Tibial artery (tissue), 4 donors: ENCODE measurements at regions not wholly inside any gene's neighbourhood (a gene's known extent, or its start where the extent isn't known, plus 50 kb on each side); places are given as distances from the start of the nearest gene placed in this dataset.
"Not testable (repeated sequence)": the region's sequence is repeated elsewhere in the genome, so short reads cannot be mapped to it uniquely, and the experiment has no call there.

Experiments used
- DNase-seq, 2 donors: peaks; one replicate each; pipeline ENCODE4 v3.0.0-alpha.2; 2019
- H3K27ac ChIP-seq, 2 donors: fragments of 200-600 bp; sonication (generic) in 1 of 2; 1 replicate in 1 of 2; 2 replicates in 1 of 2; pipeline ENCODE4 v1.5.1; 2018 to 2019; ENCODE audit warnings: mild to moderate bottlenecking in 1 of 2
- H3K27me3 ChIP-seq, 2 donors: fragments of 200-600 bp; sonication (generic) in 1 of 2; one replicate each; pipeline versions ENCODE4 v1.5.1 to v1.6.0; 2016 to 2019
- H3K36me3 ChIP-seq, 3 donors: fragments of 200-600 bp; sonication (generic) in 2 of 3; one replicate each; pipeline ENCODE4 v1.5.1; 2016 to 2019; ENCODE audit warnings: mild to moderate bottlenecking in 2 of 3
- H3K4me1 ChIP-seq, 4 donors: fragments of 200-600 bp; sonication (generic) in 2 of 4; 1 replicate in 3 of 4; 2 replicates in 1 of 4; pipeline ENCODE4 v1.5.1; 2016 to 2019
- H3K4me3 ChIP-seq, 2 donors: fragments of 200-600 bp; sonication (generic) in 1 of 2; 1 replicate in 1 of 2; 2 replicates in 1 of 2; pipeline ENCODE4 v1.5.1; 2018 to 2019; ENCODE audit warnings: mild to moderate bottlenecking in 2 of 2
- H3K9me3 ChIP-seq, 3 donors: fragments of 200-600 bp; sonication (generic) in 1 of 3; one replicate each; pipeline ENCODE4 v1.5.1; 2016 to 2019
- CTCF ChIP-seq, 2 experiments: fragments of 200-600 bp in 1 of 2; fragments of 450-650 bp in 1 of 2; IDR thresholded peaks; one replicate each; pipeline ENCODE4 v1.5.1; 2017 to 2019; ENCODE audit warnings: antibody characterized with exemption in 2 of 2, mild to moderate bottlenecking in 1 of 2, moderate library complexity in 1 of 2
- intact Hi-C: fragments of 100-400 bp; cut with DNase I; formaldehyde crosslinking; loops from one replicate; pipeline ENCODE4 v1.15.0; 2023; ENCODE audit warnings: low total_unique reads

- no peak for TF ChIP-seq CTCF (IDR thresholded peaks at IDR 0.05)
- intact Hi-C loops: no loop called here
- Histone ChIP-seq H3K4me1 (no peaks in the 10 kb centered on the region), H3K27ac (no peak overlapping the region), H3K27me3 (no peaks in the 10 kb centered on the region), H3K4me3 (no peak overlapping the region), H3K9me3 (no peaks in the 10 kb centered on the region), H3K36me3 (no peaks in the 10 kb centered on the region)
- no peak for DNase-seq
These were observed 314.6 kb upstream of the SGCG start for GRCh38 chr13:22866221-22866620.

GRCh38 chr13:22871231-22871630, 309.5 kb upstream of the SGCG start:
- Histone ChIP-seq H3K27me3 (no peaks in the 10 kb centered on the region), H3K9me3 (peaks cover 0 to 4% (median 3%) of the 10 kb centered on the region in 3 donors), H3K4me1 (no peaks in the 10 kb centered on the region), H3K27ac (no peak overlapping the region), H3K4me3 (no peak overlapping the region), H3K36me3 (no peaks in the 10 kb centered on the region)
- intact Hi-C loops: no loop called here
- TF ChIP-seq CTCF (IDR thresholded peaks at IDR 0.05): no peak
- DNase-seq: no peak

GRCh38 chr13:22874839-22875238, 305.9 kb upstream of the SGCG start:
- no peaks in the 10 kb centered on the region for H3K36me3 ChIP-seq
- no peak overlapping the region for H3K4me3 ChIP-seq
- H3K4me1 ChIP-seq: no peaks in the 10 kb centered on the region
- no peak overlapping the region for H3K27ac ChIP-seq
- intact Hi-C loops: no loop called here
- H3K27me3 ChIP-seq: no peaks in the 10 kb centered on the region
- DNase-seq: no peak
- peaks cover 0 to 4% (median 3%) of the 10 kb centered on the region in 3 donors for H3K9me3 ChIP-seq
- no peak for TF ChIP-seq CTCF (IDR thresholded peaks at IDR 0.05)

GRCh38 chr13:22877421-22877820, 303.4 kb upstream of the SGCG start:
- Histone ChIP-seq H3K36me3 (no peaks in the 10 kb centered on the region), H3K4me3 (no peak overlapping the region), H3K9me3 (peaks cover 0 to 4% (median 3%) of the 10 kb centered on the region in 3 donors), H3K4me1 (no peaks in the 10 kb centered on the region), H3K27me3 (no peaks in the 10 kb centered on the region), H3K27ac (no peak overlapping the region)
- DNase-seq: no peak
- TF ChIP-seq CTCF (IDR thresholded peaks at IDR 0.05): no peak
- intact Hi-C loops: no loop called here

- no peak for DNase-seq
- Histone ChIP-seq H3K4me3 (no peak overlapping the region), H3K36me3 (no peaks in the 10 kb centered on the region), H3K4me1 (no peaks in the 10 kb centered on the region), H3K9me3 (no peaks in the 10 kb centered on the region), H3K27ac (no peak overlapping the region), H3K27me3 (no peaks in the 10 kb centered on the region)
- no peak for TF ChIP-seq CTCF (IDR thresholded peaks at IDR 0.05)
- intact Hi-C loops: no loop called here
These were observed 299.7 kb upstream of the SGCG start for GRCh38 chr13:22880741-22881720.

GRCh38 chr13:22881721-22882608, 298.8 kb upstream of the SGCG start:
- H3K36me3 ChIP-seq, H3K9me3 ChIP-seq, DNase-seq: not testable (repeated sequence)

More at GRCh38 chr13:22881721-22882608, 298.8 kb upstream of the SGCG start:
- H3K27ac ChIP-seq, H3K4me3 ChIP-seq, H3K27me3 ChIP-seq, H3K4me1 ChIP-seq, intact Hi-C loops: not testable (repeated sequence)
